HEK293T (cell line): ENCODE measurements at regions not wholly inside any gene's neighbourhood (a gene's known extent, or its start where the extent isn't known, plus 50 kb on each side); places are given as distances from the start of the nearest gene placed in this dataset.
"Not testable (repeated sequence)": the region's sequence is repeated elsewhere in the genome, so short reads cannot be mapped to it uniquely, and the experiment has no call there.

ENCODE experiments used
- CTCF ChIA-PET: fragments of 350-600 bp; formaldehyde crosslinking; extraction: SDS; loops from one replicate; lab custom pipeline; 2021; ENCODE audit warnings: antibody characterized with exemption, inconsistent platforms; lab: Yijun Ruan, JAX
- POLR2A ChIA-PET: fragments of 350-600 bp; formaldehyde crosslinking; extraction: SDS; loops from one replicate; lab custom pipeline; 2020; ENCODE audit warnings: antibody characterized with exemption, inconsistent platforms; lab: Yijun Ruan, JAX
- DNase-seq: peaks from one replicate; pipeline ENCODE4 v3.0.0; 2012; ENCODE audit warnings: mixed read lengths; ENCODE audit errors: extremely low spot score
- ARNT ChIP-seq: fragments of 450-650 bp; IDR thresholded peaks from 2 replicates; pipeline ENCODE4 v1.6.1; 2017; ENCODE audit warnings: mild to moderate bottlenecking
- BHLHE40 ChIP-seq: fragments of 450-650 bp; IDR thresholded peaks from 2 replicates; pipeline ENCODE4 v1.6.1; 2016; ENCODE audit warnings: mild to moderate bottlenecking, moderate library complexity, borderline replicate concordance
- CTBP1 ChIP-seq: fragments of 450-650 bp; IDR thresholded peaks from 2 replicates; pipeline ENCODE4 v1.6.1; 2016; ENCODE audit warnings: borderline replicate concordance
- ELF4 ChIP-seq: fragments of 450-650 bp; IDR thresholded peaks from 2 replicates; pipeline ENCODE4 v1.6.1; 2017; ENCODE audit warnings: antibody characterized with exemption
- FOXA1 ChIP-seq: fragments of 450-650 bp; IDR thresholded peaks from 2 replicates; pipeline ENCODE4 v1.6.1; 2016; ENCODE audit warnings: mild to moderate bottlenecking
- FOXK2 ChIP-seq: fragments of 450-650 bp; IDR thresholded peaks from 2 replicates; pipeline ENCODE4 v1.6.1; 2016; ENCODE audit warnings: mild to moderate bottlenecking
- FOXM1 ChIP-seq: fragments of 450-650 bp; IDR thresholded peaks from 2 replicates; pipeline ENCODE4 v1.6.1; 2017; ENCODE audit warnings: mild to moderate bottlenecking, borderline replicate concordance
- HDGF ChIP-seq: fragments of 450-650 bp; IDR thresholded peaks from 2 replicates; pipeline ENCODE4 v1.6.1; 2017; ENCODE audit warnings: antibody characterized with exemption, borderline replicate concordance
- L3MBTL2 ChIP-seq: fragments of 450-650 bp; conservative IDR thresholded peaks from 2 replicates; pipeline ENCODE4 v1.6.1; 2016; ENCODE audit warnings: mild to moderate bottlenecking
- LEF1 ChIP-seq: fragments of 450-650 bp; IDR thresholded peaks from 2 replicates; pipeline ENCODE4 v1.6.1; 2017; ENCODE audit warnings: mild to moderate bottlenecking, borderline replicate concordance
- NFRKB ChIP-seq: fragments of 450-650 bp; IDR thresholded peaks from 2 replicates; pipeline ENCODE4 v1.6.1; 2016; ENCODE audit warnings: mild to moderate bottlenecking, moderate library complexity
- SP1 ChIP-seq: fragments of 450-650 bp; IDR thresholded peaks from 2 replicates; pipeline ENCODE4 v1.6.1; 2017
- SUZ12 ChIP-seq: fragments of 450-650 bp; IDR thresholded peaks from 2 replicates; pipeline ENCODE4 v1.6.1; 2016; ENCODE audit warnings: mild to moderate bottlenecking
- TARDBP ChIP-seq: fragments of 450-650 bp; IDR thresholded peaks from 2 replicates; pipeline ENCODE4 v1.6.1; 2016
- ZNF384 ChIP-seq: fragments of 450-650 bp; IDR thresholded peaks from 2 replicates; pipeline ENCODE4 v1.6.1; 2016
- TF ChIP-seq, protein P1 (sequence below): fragments of 450-650 bp; IDR thresholded peaks from 2 replicates; pipeline ENCODE4 v1.6.1; 2016

DNA sequence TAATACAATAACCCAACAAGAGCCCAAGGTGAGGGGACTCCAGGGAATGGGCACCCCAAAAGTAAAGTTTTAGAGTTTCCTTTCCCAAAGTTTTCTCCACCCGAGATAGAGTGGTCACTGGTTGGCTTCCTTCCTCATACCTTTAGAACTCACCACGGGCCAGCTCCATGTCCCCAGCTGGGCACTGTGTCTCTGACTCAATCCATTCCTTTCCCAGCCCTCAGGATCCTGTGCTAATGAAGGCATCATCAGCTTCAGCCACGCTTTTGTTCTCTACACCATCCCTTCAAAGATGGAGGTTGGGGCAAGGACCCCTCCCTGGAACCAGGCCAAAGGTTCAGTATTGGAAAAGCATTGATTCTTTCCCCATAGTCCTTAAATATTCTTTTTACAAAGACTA lies 59.8 kb upstream of the VASH1 start:
- no peak for TF ChIP-seq ARNT
- no peak for TF ChIP-seq FOXK2
- TF ChIP-seq CTBP1, result no peak
- TF ChIP-seq, protein P1, sequence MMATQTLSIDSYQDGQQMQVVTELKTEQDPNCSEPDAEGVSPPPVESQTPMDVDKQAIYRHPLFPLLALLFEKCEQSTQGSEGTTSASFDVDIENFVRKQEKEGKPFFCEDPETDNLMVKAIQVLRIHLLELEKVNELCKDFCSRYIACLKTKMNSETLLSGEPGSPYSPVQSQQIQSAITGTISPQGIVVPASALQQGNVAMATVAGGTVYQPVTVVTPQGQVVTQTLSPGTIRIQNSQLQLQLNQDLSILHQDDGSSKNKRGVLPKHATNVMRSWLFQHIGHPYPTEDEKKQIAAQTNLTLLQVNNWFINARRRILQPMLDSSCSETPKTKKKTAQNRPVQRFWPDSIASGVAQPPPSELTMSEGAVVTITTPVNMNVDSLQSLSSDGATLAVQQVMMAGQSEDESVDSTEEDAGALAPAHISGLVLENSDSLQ, result no peak
- no peak for TF ChIP-seq TARDBP
- no peak for TF ChIP-seq ZNF384
- TF ChIP-seq FOXM1, result no peak
- no peak for TF ChIP-seq NFRKB
- TF ChIP-seq ELF4, result no peak
- TF ChIP-seq FOXA1, result no peak
- TF ChIP-seq SP1, result no peak
- no peak for TF ChIP-seq HDGF
- ChIA-PET POLR2A (interaction anchor here (0.7 kb wide), 1 partner anchor 84 kb away, joined by 3 read pairs; no protein-coding TSS in a partner anchor), CTCF (no interaction called here)
- no peak for DNase-seq

DNA sequence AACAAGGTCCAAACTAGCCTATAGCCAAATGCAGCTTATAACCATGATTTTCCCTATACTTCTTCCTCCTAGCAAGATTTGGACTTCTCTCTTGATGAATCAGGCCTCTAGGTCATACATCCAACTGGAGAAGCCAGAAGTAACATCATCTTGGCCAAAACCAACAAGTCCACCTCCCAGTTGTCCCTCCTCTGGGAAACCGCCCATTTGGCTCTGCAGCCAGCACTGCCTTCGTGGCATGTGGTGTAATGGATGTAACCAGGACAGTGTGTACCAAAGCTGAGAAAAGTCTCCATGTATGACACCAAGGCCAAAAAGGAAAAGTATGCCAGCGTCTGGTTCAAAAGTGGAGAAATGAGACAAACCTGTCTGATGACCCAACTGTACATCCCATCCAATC lies 59.3 kb upstream of the VASH1 start:
- CTCF ChIA-PET, result no interaction called here
- TF ChIP-seq BHLHE40, result no peak
- TF ChIP-seq ARNT, result no peak
- no peak for TF ChIP-seq FOXA1
- no peak for TF ChIP-seq HDGF
- TF ChIP-seq TARDBP, result no peak
- TF ChIP-seq, protein P1, result no peak
- TF ChIP-seq L3MBTL2, result no peak
- no peak for TF ChIP-seq FOXK2
- TF ChIP-seq FOXM1, result no peak
- TF ChIP-seq ZNF384, result no peak
- TF ChIP-seq NFRKB, result no peak
- no peak for TF ChIP-seq SUZ12
- POLR2A ChIA-PET, result interaction anchor here (0.7 kb wide), 1 partner anchor 83 kb away, joined by 3 read pairs; no protein-coding TSS in a partner anchor
- no peak for DNase-seq

DNA sequence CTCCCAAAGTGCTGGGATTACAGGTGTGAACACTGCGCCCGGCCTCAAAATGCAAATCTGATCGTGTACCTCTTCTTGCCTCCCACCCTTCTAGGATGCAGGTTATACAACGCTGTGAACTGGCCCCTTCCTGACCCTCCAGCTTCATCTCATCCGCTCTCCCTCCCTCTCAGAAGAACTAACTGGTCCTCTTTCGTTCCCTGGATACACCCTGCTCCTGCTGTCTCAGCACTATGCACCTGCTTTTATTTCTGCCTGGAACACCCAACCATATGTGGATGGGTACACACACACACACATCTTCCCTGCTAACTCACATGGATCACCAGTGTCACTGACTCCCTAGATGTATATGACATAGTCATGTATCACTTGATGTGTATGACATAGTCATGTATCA lies 56.1 kb upstream of the VASH1 start:
- CTCF ChIA-PET, result interaction anchor here (0.7 kb wide), 1 partner anchor 36 kb away, joined by 3 read pairs; no protein-coding TSS in a partner anchor

GRCh38 chr14:76706207-76706606 lies 55.1 kb upstream of the VASH1 start:
- DNase-seq, POLR2A ChIA-PET: not testable (repeated sequence)
- CTCF ChIA-PET, result interaction anchor here (0.7 to 6.3 kb wide), 4 partner anchors 22 to 105 kb away, joined by 3 to 69 read pairs (median 4); no protein-coding TSS in a partner anchor

More for the DNA sequence above, 56.1 kb upstream of the VASH1 start:
- POLR2A ChIA-PET, result no interaction called here
- no peak for DNase-seq
- no peak for TF ChIP-seq ZNF384
- TF ChIP-seq BHLHE40, result no peak
- no peak for TF ChIP-seq LEF1

- POLR2A ChIA-PET, result no interaction called here
- CTCF ChIA-PET, result interaction anchor here (0.7 to 6.3 kb wide), 4 partner anchors 21 to 105 kb away, joined by 3 to 69 read pairs (median 4); no protein-coding TSS in a partner anchor
- TF ChIP-seq FOXM1 (no peak), HDGF (no peak), FOXK2 (no peak), ZNF384 (no peak), ARNT (no peak), L3MBTL2 (no peak), LEF1 (no peak), BHLHE40 (no peak), SUZ12 (no peak), TARDBP (no peak), FOXA1 (no peak), SP1 (no peak), ELF4 (no peak), NFRKB (no peak), CTBP1 (no peak)
- TF ChIP-seq, protein P1, result no peak
- no peak for DNase-seq
Observed at GRCh38 chr14:76706811-76707210, 54.5 kb upstream of the VASH1 start.

DNA sequence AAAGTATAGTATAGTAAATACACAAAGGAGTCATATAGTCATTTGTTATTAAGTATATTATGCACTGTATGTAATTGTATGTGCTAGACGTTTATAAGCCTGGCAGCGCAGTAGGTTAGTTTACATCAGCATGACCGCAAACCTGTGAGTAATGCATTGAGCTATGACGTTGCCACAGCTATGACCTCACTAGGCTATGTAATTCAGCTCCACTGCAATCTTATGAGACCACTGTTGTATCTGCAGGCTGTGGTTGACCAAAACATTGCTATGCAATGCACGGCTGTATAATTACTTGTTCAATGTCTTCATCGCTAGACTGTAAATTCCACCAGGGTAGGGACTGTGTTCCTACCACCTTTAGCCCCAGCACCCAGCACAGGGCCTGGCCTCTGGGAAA lies 53.2 kb upstream of the VASH1 start:
- TF ChIP-seq ARNT (no peak), SUZ12 (no peak), TARDBP (no peak), BHLHE40 (no peak), ZNF384 (no peak), SP1 (no peak), L3MBTL2 (no peak), CTBP1 (no peak), ELF4 (no peak), HDGF (no peak), FOXM1 (no peak), NFRKB (no peak), LEF1 (no peak), FOXK2 (no peak), FOXA1 (no peak)
- TF ChIP-seq, protein P1, result no peak
- ChIA-PET POLR2A (no interaction called here), CTCF (interaction anchor here (0.6 to 6.3 kb wide), 2 partner anchors 78 to 493 kb away, joined by 4 to 69 read pairs; no protein-coding TSS in a partner anchor)
- DNase-seq, result no peak
